ENCODE measurements at regions not wholly inside any gene's neighbourhood (a gene's known extent, or its start where the extent isn't known, plus 50 kb on each side); places are given as distances from the start of the nearest gene placed in this dataset.

DNA sequence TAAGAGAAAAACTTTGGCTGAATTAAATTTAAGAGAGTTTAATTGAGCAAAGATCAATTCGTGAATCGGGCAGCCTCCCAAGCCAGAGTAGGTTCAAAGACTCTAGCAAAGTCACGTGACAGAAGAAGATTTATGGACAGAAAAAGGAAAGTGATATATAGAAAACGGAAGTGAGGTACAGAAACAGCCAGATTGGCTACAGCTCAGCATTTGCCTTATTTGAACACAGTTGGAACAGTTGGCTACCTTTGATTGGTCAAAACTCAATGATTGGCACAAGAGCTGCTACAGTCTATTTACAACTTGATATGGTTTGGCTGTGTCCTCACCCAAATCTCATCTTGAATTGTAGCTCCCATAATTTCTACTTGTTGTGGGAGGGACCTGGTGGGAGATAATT, 102.6 kb downstream of the PLG start:
- TF ChIP-seq, protein P1, sequence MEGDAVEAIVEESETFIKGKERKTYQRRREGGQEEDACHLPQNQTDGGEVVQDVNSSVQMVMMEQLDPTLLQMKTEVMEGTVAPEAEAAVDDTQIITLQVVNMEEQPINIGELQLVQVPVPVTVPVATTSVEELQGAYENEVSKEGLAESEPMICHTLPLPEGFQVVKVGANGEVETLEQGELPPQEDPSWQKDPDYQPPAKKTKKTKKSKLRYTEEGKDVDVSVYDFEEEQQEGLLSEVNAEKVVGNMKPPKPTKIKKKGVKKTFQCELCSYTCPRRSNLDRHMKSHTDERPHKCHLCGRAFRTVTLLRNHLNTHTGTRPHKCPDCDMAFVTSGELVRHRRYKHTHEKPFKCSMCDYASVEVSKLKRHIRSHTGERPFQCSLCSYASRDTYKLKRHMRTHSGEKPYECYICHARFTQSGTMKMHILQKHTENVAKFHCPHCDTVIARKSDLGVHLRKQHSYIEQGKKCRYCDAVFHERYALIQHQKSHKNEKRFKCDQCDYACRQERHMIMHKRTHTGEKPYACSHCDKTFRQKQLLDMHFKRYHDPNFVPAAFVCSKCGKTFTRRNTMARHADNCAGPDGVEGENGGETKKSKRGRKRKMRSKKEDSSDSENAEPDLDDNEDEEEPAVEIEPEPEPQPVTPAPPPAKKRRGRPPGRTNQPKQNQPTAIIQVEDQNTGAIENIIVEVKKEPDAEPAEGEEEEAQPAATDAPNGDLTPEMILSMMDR (IDR thresholded peaks at IDR 0.05; ENCODE audit: insufficient read depth, low read depth, low read length), result no peak
- no peak for TF ChIP-seq EZH2 (IDR thresholded peaks at IDR 0.05; ENCODE audit: insufficient read depth, low read length)

Data from astrocyte (in vitro differentiated cells and primary cell).